ENCODE measurements at regions not wholly inside any gene's neighbourhood (a gene's known extent, or its start where the extent isn't known, plus 50 kb on each side); places are given as distances from the start of the nearest gene placed in this dataset.

- no peak overlapping the region for H3K27ac ChIP-seq
- no peaks in the 10 kb centered on the region for H3K4me1 ChIP-seq (ENCODE audit: control insufficient read depth in 1 of 2, insufficient read depth in 1 of 2, low read depth in 1 of 2, low read length in 1 of 2)
- H3K4me3 ChIP-seq (ENCODE audit: low read depth in 1 of 2, low read length in 1 of 2), result no peak overlapping the region
- H3K36me3 ChIP-seq, result no peaks in the 10 kb centered on the region
- TF ChIP-seq CTCF (IDR thresholded peaks at IDR 0.05), result no peak
- H3K27me3 ChIP-seq, result no peaks in the 10 kb centered on the region
- no peaks in the 10 kb centered on the region for H3K9me3 ChIP-seq
Observed at GRCh38 chr20:41888434-41888833, 270.3 kb upstream of the CHD6 start.

GRCh38 chr20:41887500-41887899 lies 269.3 kb upstream of the CHD6 start:
- Histone ChIP-seq H3K36me3 (no peaks in the 10 kb centered on the region), H3K4me1 (ENCODE audit: control insufficient read depth in 1 of 2, insufficient read depth in 1 of 2, low read depth in 1 of 2, low read length in 1 of 2) (no peaks in the 10 kb centered on the region), H3K4me3 (ENCODE audit: low read depth in 1 of 2, low read length in 1 of 2) (no peak overlapping the region), H3K27me3 (no peaks in the 10 kb centered on the region), H3K9me3 (no peaks in the 10 kb centered on the region), H3K27ac (no peak overlapping the region)
- TF ChIP-seq CTCF (IDR thresholded peaks at IDR 0.05), result no peak

- no peaks in the 10 kb centered on the region for H3K4me1 ChIP-seq (ENCODE audit: control insufficient read depth in 1 of 2, insufficient read depth in 1 of 2, low read depth in 1 of 2, low read length in 1 of 2)
- no peak for TF ChIP-seq CTCF (IDR thresholded peaks at IDR 0.05)
- H3K27me3 ChIP-seq, result no peaks in the 10 kb centered on the region
- H3K36me3 ChIP-seq, result no peaks in the 10 kb centered on the region
- H3K4me3 ChIP-seq (ENCODE audit: low read depth in 1 of 2, low read length in 1 of 2), result no peak overlapping the region
- H3K27ac ChIP-seq, result no peak overlapping the region
- H3K9me3 ChIP-seq, result no peaks in the 10 kb centered on the region
Observed at GRCh38 chr20:41881466-41882046, 263.4 kb upstream of the CHD6 start.

GRCh38 chr20:41879123-41879522 lies 260.9 kb upstream of the CHD6 start:
- Histone ChIP-seq H3K27ac (no peak overlapping the region), H3K36me3 (no peaks in the 10 kb centered on the region), H3K4me3 (ENCODE audit: low read depth in 1 of 2, low read length in 1 of 2) (no peak overlapping the region), H3K27me3 (no peaks in the 10 kb centered on the region), H3K4me1 (ENCODE audit: control insufficient read depth in 1 of 2, insufficient read depth in 1 of 2, low read depth in 1 of 2, low read length in 1 of 2) (no peaks in the 10 kb centered on the region), H3K9me3 (no peaks in the 10 kb centered on the region)
- no peak for TF ChIP-seq CTCF (IDR thresholded peaks at IDR 0.05)

GRCh38 chr20:41877911-41878310 lies 259.7 kb upstream of the CHD6 start:
- no peaks in the 10 kb centered on the region for H3K9me3 ChIP-seq
- H3K27me3 ChIP-seq, result no peaks in the 10 kb centered on the region
- H3K36me3 ChIP-seq, result no peaks in the 10 kb centered on the region
- H3K4me1 ChIP-seq (ENCODE audit: control insufficient read depth in 1 of 2, insufficient read depth in 1 of 2, low read depth in 1 of 2, low read length in 1 of 2), result no peaks in the 10 kb centered on the region
- TF ChIP-seq CTCF (IDR thresholded peaks at IDR 0.05), result no peak
- H3K4me3 ChIP-seq (ENCODE audit: low read depth in 1 of 2, low read length in 1 of 2), result no peak overlapping the region
- H3K27ac ChIP-seq, result no peak overlapping the region

- H3K27ac ChIP-seq, result no peak overlapping the region
- no peak overlapping the region for H3K4me3 ChIP-seq (ENCODE audit: low read depth in 1 of 2, low read length in 1 of 2)
- no peaks in the 10 kb centered on the region for H3K4me1 ChIP-seq (ENCODE audit: control insufficient read depth in 1 of 2, insufficient read depth in 1 of 2, low read depth in 1 of 2, low read length in 1 of 2)
- no peaks in the 10 kb centered on the region for H3K9me3 ChIP-seq
- H3K36me3 ChIP-seq, result no peaks in the 10 kb centered on the region
- H3K27me3 ChIP-seq, result no peaks in the 10 kb centered on the region
- no peak for TF ChIP-seq CTCF (IDR thresholded peaks at IDR 0.05)
Observed at GRCh38 chr20:41874658-41875057, 256.5 kb upstream of the CHD6 start.

All from neutrophil (primary cell).